WERI-Rb-1 (cell line): ENCODE measurements at regions not wholly inside any gene's neighbourhood (a gene's known extent, or its start where the extent isn't known, plus 50 kb on each side); places are given as distances from the start of the nearest gene placed in this dataset.

ENCODE experiments used
- DNase-seq: peaks from one replicate; pipeline ENCODE4 v3.0.0-alpha.2; 2020
- H3K27ac ChIP-seq: fragments of 250-450 bp; sonication (Bioruptor Pico); 2 replicates; pipeline ENCODE4 v1.5.1; 2020; ENCODE audit warnings: mild to moderate bottlenecking, moderate library complexity
- H3K27me3 ChIP-seq: fragments of 250-450 bp; sonication (Bioruptor Pico); 2 replicates; pipeline ENCODE4 v1.5.1; 2021; ENCODE audit warnings: mild to moderate bottlenecking, low read depth, moderate library complexity; ENCODE audit not compliant: insufficient read depth, severe bottlenecking
- H3K36me3 ChIP-seq: fragments of 250-450 bp; sonication (Bioruptor Pico); 2 replicates; pipeline ENCODE4 v1.5.1; 2020; ENCODE audit warnings: mild to moderate bottlenecking, moderate library complexity
- H3K4me3 ChIP-seq: 2 replicates; pipeline ENCODE4 v1.5.1; 2011; ENCODE audit warnings: low read depth, mild to moderate bottlenecking, control low read depth, low read length
- H3K9me3 ChIP-seq: fragments of 250-450 bp; sonication (Bioruptor Pico); 2 replicates; pipeline ENCODE4 v1.5.1; 2021; ENCODE audit warnings: mild to moderate bottlenecking, moderate library complexity; ENCODE audit not compliant: severe bottlenecking
- TF ChIP-seq, protein P1 (sequence below): IDR thresholded peaks from 2 replicates; pipeline ENCODE4 v1.5.1; 2011; ENCODE audit warnings: low read depth, mild to moderate bottlenecking, control low read depth, inconsistent platforms, low read length

- no peak overlapping the region for H3K4me3 ChIP-seq
- no peak overlapping the region for H3K27ac ChIP-seq
- no peak for DNase-seq
- TF ChIP-seq, protein P1, sequence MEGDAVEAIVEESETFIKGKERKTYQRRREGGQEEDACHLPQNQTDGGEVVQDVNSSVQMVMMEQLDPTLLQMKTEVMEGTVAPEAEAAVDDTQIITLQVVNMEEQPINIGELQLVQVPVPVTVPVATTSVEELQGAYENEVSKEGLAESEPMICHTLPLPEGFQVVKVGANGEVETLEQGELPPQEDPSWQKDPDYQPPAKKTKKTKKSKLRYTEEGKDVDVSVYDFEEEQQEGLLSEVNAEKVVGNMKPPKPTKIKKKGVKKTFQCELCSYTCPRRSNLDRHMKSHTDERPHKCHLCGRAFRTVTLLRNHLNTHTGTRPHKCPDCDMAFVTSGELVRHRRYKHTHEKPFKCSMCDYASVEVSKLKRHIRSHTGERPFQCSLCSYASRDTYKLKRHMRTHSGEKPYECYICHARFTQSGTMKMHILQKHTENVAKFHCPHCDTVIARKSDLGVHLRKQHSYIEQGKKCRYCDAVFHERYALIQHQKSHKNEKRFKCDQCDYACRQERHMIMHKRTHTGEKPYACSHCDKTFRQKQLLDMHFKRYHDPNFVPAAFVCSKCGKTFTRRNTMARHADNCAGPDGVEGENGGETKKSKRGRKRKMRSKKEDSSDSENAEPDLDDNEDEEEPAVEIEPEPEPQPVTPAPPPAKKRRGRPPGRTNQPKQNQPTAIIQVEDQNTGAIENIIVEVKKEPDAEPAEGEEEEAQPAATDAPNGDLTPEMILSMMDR, result no peak
- peaks cover 4% of the 10 kb centered on the region for H3K9me3 ChIP-seq
- no peaks in the 10 kb centered on the region for H3K27me3 ChIP-seq
- H3K36me3 ChIP-seq, result no peaks in the 10 kb centered on the region
These were observed 111.0 kb downstream of the MRPL14 start for GRCh38 chr6:44016131-44016870.

DNA sequence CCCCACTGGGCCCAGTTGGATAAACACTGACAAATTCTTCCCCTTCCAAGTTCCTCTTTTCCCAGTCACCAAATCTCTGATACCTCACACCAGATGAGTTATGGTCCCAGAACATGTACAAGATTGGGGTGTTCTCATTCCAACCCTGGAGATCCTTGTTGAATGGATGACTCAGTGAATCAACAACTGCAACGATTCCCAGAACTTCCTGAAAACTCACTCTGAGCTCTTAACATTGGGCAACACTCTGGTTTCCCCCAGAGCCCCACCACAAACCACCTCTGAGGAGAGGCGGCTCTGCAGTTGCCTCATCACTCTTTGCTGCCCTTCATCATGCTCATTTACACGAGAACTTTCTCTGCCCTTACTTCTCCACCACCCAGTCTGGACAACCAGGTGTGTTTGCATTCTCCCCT is 115.2 kb downstream of the MRPL14 start:
- no peaks in the 10 kb centered on the region for H3K9me3 ChIP-seq
- TF ChIP-seq, protein P1, result no peak
- peak; percentile 1 for DNase-seq
- no peaks in the 10 kb centered on the region for H3K27me3 ChIP-seq
- H3K27ac ChIP-seq, result no peak overlapping the region
- H3K36me3 ChIP-seq, result no peaks in the 10 kb centered on the region
- no peak overlapping the region for H3K4me3 ChIP-seq

- no peak for DNase-seq
- no peaks in the 10 kb centered on the region for H3K36me3 ChIP-seq
- no peaks in the 10 kb centered on the region for H3K9me3 ChIP-seq
- TF ChIP-seq, protein P1, result no peak
- H3K4me3 ChIP-seq, result no peak overlapping the region
- no peak overlapping the region for H3K27ac ChIP-seq
- no peaks in the 10 kb centered on the region for H3K27me3 ChIP-seq
These were observed 115.8 kb downstream of the MRPL14 start for GRCh38 chr6:44011350-44011920.

GRCh38 chr6:44010411-44011349 is 116.6 kb downstream of the MRPL14 start:
- Histone ChIP-seq H3K27me3 (no peaks in the 10 kb centered on the region), H3K27ac (no peak overlapping the region), H3K36me3 (no peaks in the 10 kb centered on the region), H3K9me3 (no peaks in the 10 kb centered on the region), H3K4me3 (no peak overlapping the region)
- peak; percentile 15 for DNase-seq
- TF ChIP-seq, protein P1, result no peak

DNA sequence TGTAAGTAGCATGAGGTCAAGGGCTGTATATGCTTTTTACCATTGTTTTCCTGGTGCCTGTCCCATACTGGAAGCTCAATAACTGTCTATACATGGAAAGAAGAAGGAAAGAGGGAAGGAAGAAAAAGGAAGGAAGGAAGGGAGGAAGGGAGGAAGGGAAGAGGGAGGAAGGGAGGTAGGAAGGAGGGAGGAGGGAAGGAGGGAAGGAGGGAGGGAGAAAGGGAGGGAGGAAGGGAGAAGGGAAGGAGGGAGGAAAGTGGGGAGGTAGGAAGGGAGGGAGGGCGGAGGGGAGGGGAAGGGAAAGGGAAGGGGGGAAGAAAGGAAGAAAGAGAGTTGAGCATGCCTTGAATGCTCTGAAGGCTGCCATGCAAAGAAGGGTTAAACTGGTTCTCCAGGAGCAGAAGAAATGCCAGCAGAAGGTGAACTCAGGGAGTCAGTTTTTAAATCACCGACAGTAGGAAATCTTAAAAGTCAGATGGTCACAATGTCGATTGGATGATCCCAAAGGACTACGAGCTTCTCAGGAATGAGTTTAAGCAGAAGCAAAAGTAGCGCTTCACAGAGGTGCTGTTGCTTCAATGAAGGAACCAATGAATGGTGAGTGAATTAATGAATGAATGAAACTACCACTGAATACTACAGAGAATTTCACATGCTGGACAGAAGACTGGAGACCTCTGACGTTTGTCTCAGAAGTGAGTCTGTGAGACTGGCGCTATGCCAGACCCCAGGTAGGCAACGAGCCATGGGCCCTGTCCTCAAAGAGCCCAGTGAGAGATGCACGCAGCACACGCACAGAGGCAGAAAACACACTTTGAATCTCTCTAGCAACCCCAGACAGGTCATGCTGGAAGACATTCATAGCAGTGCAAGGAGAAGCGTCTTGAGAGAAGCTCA is 117.6 kb downstream of the MRPL14 start:
- H3K4me3 ChIP-seq, result no peak overlapping the region
- no peaks in the 10 kb centered on the region for H3K27me3 ChIP-seq
- H3K9me3 ChIP-seq, result no peaks in the 10 kb centered on the region
- peak; percentile 3 for DNase-seq
- no peak overlapping the region for H3K27ac ChIP-seq
- H3K36me3 ChIP-seq, result no peaks in the 10 kb centered on the region
- TF ChIP-seq, protein P1, result no peak
